Stimulated activated CD8-positive, alpha-beta memory T cell treated with anti-CD3 and anti-CD28 coated beads, Interleukin-15, amount 100 ng/mL, for 24 hours (primary cell): ENCODE measurements at regions not wholly inside any gene's neighbourhood (a gene's known extent, or its start where the extent isn't known, plus 50 kb on each side); places are given as distances from the start of the nearest gene placed in this dataset.
"Not testable (repeated sequence)": the region's sequence is repeated elsewhere in the genome, so short reads cannot be mapped to it uniquely, and the experiment has no call there.

Experiments
- DNase-seq: peaks from one replicate; pipeline ENCODE4 v3.0.0-alpha.2; 2020; ENCODE audit warnings: low read depth

GRCh38 chr4:179278647-179279046 lies 1836.4 kb upstream of the AGA start:
- no peak for DNase-seq

- no peak for DNase-seq
Measured at GRCh38 chr4:179285696-179286095, 1843.5 kb upstream of the AGA start.

GRCh38 chr4:179291657-179292056 lies 1849.4 kb upstream of the AGA start:
- DNase-seq, result no peak

GRCh38 chr4:179292468-179292867 lies 1850.2 kb upstream of the AGA start:
- DNase-seq, result no peak

- DNase-seq, result no peak
Measured at GRCh38 chr4:179307297-179308136, 1865.3 kb upstream of the AGA start.

GRCh38 chr4:179313823-179314222 lies 1871.6 kb upstream of the AGA start:
- no peak for DNase-seq

GRCh38 chr4:179325181-179325580 lies 1882.9 kb upstream of the AGA start:
- no peak for DNase-seq

GRCh38 chr4:179328627-179329026 lies 1886.4 kb upstream of the AGA start:
- DNase-seq, result no peak

GRCh38 chr4:179331362-179331761 lies 1889.1 kb upstream of the AGA start:
- DNase-seq, result no peak

GRCh38 chr4:179344861-179345260 lies 1902.6 kb upstream of the AGA start:
- DNase-seq, result no peak

GRCh38 chr4:179352221-179352620 lies 1910.0 kb upstream of the AGA start:
- DNase-seq, result no peak

- DNase-seq, result no peak
Measured at GRCh38 chr4:179353786-179354185, 1911.5 kb upstream of the AGA start.

GRCh38 chr4:179361978-179362486 lies 1919.8 kb upstream of the AGA start:
- no peak for DNase-seq

GRCh38 chr4:179365932-179366331 lies 1923.7 kb upstream of the AGA start:
- not testable (repeated sequence) for DNase-seq

GRCh38 chr4:179372242-179372641 lies 1930.0 kb upstream of the AGA start:
- no peak for DNase-seq

- no peak for DNase-seq
Measured at GRCh38 chr4:179372746-179373145, 1930.5 kb upstream of the AGA start.

GRCh38 chr4:179378847-179379246 lies 1936.6 kb upstream of the AGA start:
- not testable (repeated sequence) for DNase-seq

- no peak for DNase-seq
Measured at GRCh38 chr4:179392787-179393186, 1950.5 kb upstream of the AGA start.

GRCh38 chr4:179398414-179398813 lies 1956.2 kb upstream of the AGA start:
- no peak for DNase-seq

GRCh38 chr4:179399054-179399782 lies 1957.0 kb upstream of the AGA start:
- DNase-seq, result no peak

GRCh38 chr4:179415037-179415846 lies 1973.0 kb upstream of the AGA start:
- no peak for DNase-seq

GRCh38 chr4:179415847-179416223 lies 1973.6 kb upstream of the AGA start:
- no peak for DNase-seq
